PC-9 (cell line): ENCODE measurements at regions not wholly inside any gene's neighbourhood (a gene's known extent, or its start where the extent isn't known, plus 50 kb on each side); places are given as distances from the start of the nearest gene placed in this dataset.

Experiments used
- EZH2 ChIP-seq: fragments of 200-600 bp; sonication (generic); IDR thresholded peaks from 2 replicates; pipeline ENCODE4 v1.8.0; 2017; ENCODE audit warnings: antibody characterized with exemption, low read depth
- TF ChIP-seq, protein P1 (sequence below): fragments of 200-600 bp; sonication (generic); conservative IDR thresholded peaks from 2 replicates; pipeline ENCODE4 v1.6.1; 2017; ENCODE audit warnings: mixed run types, antibody characterized with exemption, mild to moderate bottlenecking, moderate library complexity

GRCh38 chr11:80440835-80441234, 1000.0 kb upstream of the TENM4 start:
- TF ChIP-seq, protein P1, sequence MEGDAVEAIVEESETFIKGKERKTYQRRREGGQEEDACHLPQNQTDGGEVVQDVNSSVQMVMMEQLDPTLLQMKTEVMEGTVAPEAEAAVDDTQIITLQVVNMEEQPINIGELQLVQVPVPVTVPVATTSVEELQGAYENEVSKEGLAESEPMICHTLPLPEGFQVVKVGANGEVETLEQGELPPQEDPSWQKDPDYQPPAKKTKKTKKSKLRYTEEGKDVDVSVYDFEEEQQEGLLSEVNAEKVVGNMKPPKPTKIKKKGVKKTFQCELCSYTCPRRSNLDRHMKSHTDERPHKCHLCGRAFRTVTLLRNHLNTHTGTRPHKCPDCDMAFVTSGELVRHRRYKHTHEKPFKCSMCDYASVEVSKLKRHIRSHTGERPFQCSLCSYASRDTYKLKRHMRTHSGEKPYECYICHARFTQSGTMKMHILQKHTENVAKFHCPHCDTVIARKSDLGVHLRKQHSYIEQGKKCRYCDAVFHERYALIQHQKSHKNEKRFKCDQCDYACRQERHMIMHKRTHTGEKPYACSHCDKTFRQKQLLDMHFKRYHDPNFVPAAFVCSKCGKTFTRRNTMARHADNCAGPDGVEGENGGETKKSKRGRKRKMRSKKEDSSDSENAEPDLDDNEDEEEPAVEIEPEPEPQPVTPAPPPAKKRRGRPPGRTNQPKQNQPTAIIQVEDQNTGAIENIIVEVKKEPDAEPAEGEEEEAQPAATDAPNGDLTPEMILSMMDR, result no peak
- TF ChIP-seq EZH2, result no peak
